GM12878 (cell line): ENCODE measurements at regions not wholly inside any gene's neighbourhood (a gene's known extent, or its start where the extent isn't known, plus 50 kb on each side); places are given as distances from the start of the nearest gene placed in this dataset.

Experiments
- ATAC-seq: fragments of 200-7000 bp; cut with Tn5 transposase; 3 replicates; pipeline ENCODE4 v1.9.1; 2020; ENCODE audit warnings: mild to moderate bottlenecking, moderate library complexity
- BruUV-seq: library from RNA; stranded (reverse); fragments of 400-500 nt; replicated peaks from 2 replicates; lab custom pipeline; 2021; lab: Mats Ljungman, UMichigan
- CTCF ChIA-PET: fragments of 300-600 bp; sonication (Branson Sonifier 250); formaldehyde crosslinking; extraction: SDS; loops from one replicate; lab custom pipeline; 2021; ENCODE audit warnings: inconsistent platforms; lab: Yijun Ruan, JAX
- POLR2A ChIA-PET: fragments of 350-600 bp; formaldehyde crosslinking; extraction: SDS; loops from one replicate; lab custom pipeline; 2021; ENCODE audit warnings: inconsistent platforms; lab: Charles Lee
- RAD21 ChIA-PET: fragments of 300-600 bp; sonication (Branson Sonifier 250); formaldehyde crosslinking; loops from one replicate; lab custom pipeline; 2023; ENCODE audit warnings: antibody characterized with exemption; ENCODE audit not compliant: unreplicated experiment; lab: Charles Lee
- SMC1A ChIA-PET: fragments of 300-600 bp; sonication (Branson Sonifier 250); formaldehyde crosslinking; loops from one replicate; lab custom pipeline; 2023; ENCODE audit not compliant: unreplicated experiment, uncharacterized antibody; lab: Charles Lee
- DNase-seq: peaks from one replicate; pipeline ENCODE4 v3.0.0-alpha.2; 2011; ENCODE audit warnings: low read depth, low spot score
- FAIRE-seq: peaks from 3 replicates; lab custom pipeline; 2011; peaks lifted over from hg19 to GRCh38; lab: Jason Lieb, UNC
- H2AFZ ChIP-seq: 2 replicates; pipeline ENCODE4 v1.6.0; 2011; ENCODE audit warnings: low read depth, low read length, control low read depth; ENCODE audit not compliant: control insufficient read depth
- H3K27ac ChIP-seq: 2 replicates; pipeline ENCODE4 v1.5.1; 2011; ENCODE audit warnings: control low read depth; ENCODE audit not compliant: control insufficient read depth, insufficient read depth
- H3K27me3 ChIP-seq, 2 experiments: replicated peaks in 1 of 2; 2 replicates each; pipeline versions ENCODE4 v1.6.0 to v1.6.1; 2011; ENCODE audit warnings: low read length in 1 of 2; ENCODE audit not compliant: control insufficient read depth in 2 of 2, insufficient read depth in 2 of 2
- H3K36me3 ChIP-seq, 2 experiments: 2 replicates each; pipeline ENCODE4 v1.5.1; 2011; ENCODE audit warnings: low read length in 1 of 2; ENCODE audit not compliant: control insufficient read depth in 2 of 2, insufficient read depth in 2 of 2
- H3K4me1 ChIP-seq: 2 replicates; pipeline ENCODE4 v1.6.1; 2011; ENCODE audit warnings: mild to moderate bottlenecking, low read length, moderate library complexity, mixed read lengths; ENCODE audit not compliant: control insufficient read depth, insufficient read depth
- H3K4me2 ChIP-seq: 2 replicates; pipeline ENCODE4 v1.6.0; 2011; ENCODE audit warnings: control low read depth; ENCODE audit not compliant: control insufficient read depth, insufficient read depth
- H3K4me3 ChIP-seq: fragments of 200-600 bp; sonication (generic); 2 replicates; pipeline ENCODE4 v1.5.1; 2016
- H3K79me2 ChIP-seq: 2 replicates; pipeline ENCODE4 v1.6.0; 2011; ENCODE audit warnings: low read length; ENCODE audit not compliant: control insufficient read depth, insufficient read depth
- H3K9ac ChIP-seq: 2 replicates; pipeline ENCODE4 v1.8.0; 2011; ENCODE audit warnings: low read length, control low read depth, mixed read lengths; ENCODE audit not compliant: control insufficient read depth, insufficient read depth
- H3K9me3 ChIP-seq: replicated peaks from 3 replicates; pipeline ENCODE4 v1.5.1; 2011; ENCODE audit warnings: mild to moderate bottlenecking, low read length; ENCODE audit not compliant: control insufficient read depth, insufficient read depth
- H4K20me1 ChIP-seq: 2 replicates; pipeline ENCODE4 v1.6.0; 2011; ENCODE audit not compliant: control insufficient read depth, insufficient read depth
- CEBPB ChIP-seq, 2 experiments: fragments of 150-350 bp in 1 of 2; IDR thresholded peaks; 2 replicates each; pipeline ENCODE4 v1.6.1; 2012 to 2014; ENCODE audit warnings: low read depth in 2 of 2, low read length in 2 of 2, borderline replicate concordance in 1 of 2, inconsistent platforms in 1 of 2
- FOXM1 ChIP-seq: IDR thresholded peaks from 2 replicates; pipeline ENCODE4 v1.6.1; 2012; ENCODE audit warnings: low read depth, mild to moderate bottlenecking, inconsistent platforms, low read length, moderate library complexity
- KAT2A ChIP-seq: conservative IDR thresholded peaks from 2 replicates; pipeline ENCODE4 v1.6.1; 2011; ENCODE audit warnings: low read depth, low read length; ENCODE audit not compliant: control insufficient read depth
- KDM1A ChIP-seq: fragments of 200-600 bp; sonication (generic); IDR thresholded peaks from 2 replicates; pipeline ENCODE4 v1.6.1; 2016; ENCODE audit warnings: borderline replicate concordance
- MTA3 ChIP-seq: IDR thresholded peaks from 2 replicates; pipeline ENCODE4 v1.6.1; 2012; ENCODE audit warnings: low read length, inconsistent platforms, borderline replicate concordance
- PAX5 ChIP-seq: IDR thresholded peaks from 2 replicates; pipeline ENCODE4 v1.6.1; 2011; ENCODE audit warnings: low read depth, low read length, borderline replicate concordance
- PAX8 ChIP-seq: fragments of 450-650 bp; IDR thresholded peaks from 2 replicates; pipeline ENCODE4 v1.6.1; 2017; ENCODE audit warnings: mild to moderate bottlenecking, moderate library complexity
- POLR2AphosphoS2 ChIP-seq: IDR thresholded peaks from 2 replicates; pipeline ENCODE4 v1.6.1; 2011; ENCODE audit warnings: low read depth, mild to moderate bottlenecking, low read length, improper control_type of control experiment, moderate library complexity
- RAD21 ChIP-seq: IDR thresholded peaks from 2 replicates; pipeline ENCODE4 v1.6.1; 2011; ENCODE audit warnings: mild to moderate bottlenecking, low read depth, low read length, moderate library complexity; ENCODE audit not compliant: insufficient read depth
- RBBP5 ChIP-seq: fragments of 200-600 bp; sonication (generic); conservative IDR thresholded peaks from 2 replicates; pipeline ENCODE4 v1.6.1; 2016
- RUNX3 ChIP-seq: IDR thresholded peaks from 2 replicates; pipeline ENCODE4 v1.6.1; 2012; ENCODE audit warnings: low read length, inconsistent platforms
- SRF ChIP-seq, 2 experiments: IDR thresholded peaks; 2 replicates each; pipeline ENCODE4 v1.6.1; 2011; ENCODE audit warnings: low read depth in 2 of 2, low read length in 2 of 2, mild to moderate bottlenecking in 1 of 2, moderate library complexity in 1 of 2
- STAT1 ChIP-seq: fragments of 450-650 bp; conservative IDR thresholded peaks from 2 replicates; pipeline ENCODE4 v1.6.1; 2014; ENCODE audit warnings: antibody characterized with exemption, mild to moderate bottlenecking
- YBX1 ChIP-seq: fragments of 450-650 bp; IDR thresholded peaks from 2 replicates; pipeline ENCODE4 v1.6.1; 2016; ENCODE audit warnings: antibody characterized with exemption
- ZNF384 ChIP-seq: IDR thresholded peaks from 2 replicates; pipeline ENCODE4 v1.6.1; 2012; ENCODE audit warnings: low read depth, mild to moderate bottlenecking, low read length, improper control_type of control experiment, borderline replicate concordance
- WGBS: methylation state at CpG from one replicate; pipeline ENCODE4 v1.1.6; 2016; ENCODE audit warnings: low lambda C conversion rate; ENCODE audit not compliant: insufficient replicate concordance, insufficient coverage; ENCODE audit errors: missing lambda C conversion rate; 5-methylcytosine and 5-hydroxymethylcytosine counted together
- in situ Hi-C: fragments of 300-500 bp; cut with MboI; formaldehyde crosslinking; loops from 9 replicates; pipeline ENCODE4 v1.14.3; 2018; ENCODE audit warnings: mixed read lengths
- intact Hi-C: fragments of 100-400 bp; cut with micrococcal nuclease; formaldehyde crosslinking; loops from one replicate; pipeline ENCODE4 v1.14.2; 2022; ENCODE audit not compliant: unreplicated experiment
- TF ChIP-seq, protein P1 (sequence below): fragments of 450-650 bp; IDR thresholded peaks from 2 replicates; pipeline ENCODE4 v1.6.1; 2014; ENCODE audit warnings: mild to moderate bottlenecking
- TF ChIP-seq, protein P2 (sequence below): fragments of 450-650 bp; IDR thresholded peaks from 2 replicates; pipeline ENCODE4 v1.6.1; 2017; ENCODE audit warnings: mild to moderate bottlenecking
- TF ChIP-seq, protein P3 (sequence below): fragments of 450-650 bp; IDR thresholded peaks from 2 replicates; pipeline ENCODE4 v1.6.1; 2016; ENCODE audit warnings: mild to moderate bottlenecking, moderate library complexity, borderline replicate concordance
- TF ChIP-seq, protein P4 (sequence below): fragments of 450-650 bp; IDR thresholded peaks from 2 replicates; pipeline ENCODE4 v1.6.1; 2017; ENCODE audit warnings: borderline replicate concordance

DNA sequence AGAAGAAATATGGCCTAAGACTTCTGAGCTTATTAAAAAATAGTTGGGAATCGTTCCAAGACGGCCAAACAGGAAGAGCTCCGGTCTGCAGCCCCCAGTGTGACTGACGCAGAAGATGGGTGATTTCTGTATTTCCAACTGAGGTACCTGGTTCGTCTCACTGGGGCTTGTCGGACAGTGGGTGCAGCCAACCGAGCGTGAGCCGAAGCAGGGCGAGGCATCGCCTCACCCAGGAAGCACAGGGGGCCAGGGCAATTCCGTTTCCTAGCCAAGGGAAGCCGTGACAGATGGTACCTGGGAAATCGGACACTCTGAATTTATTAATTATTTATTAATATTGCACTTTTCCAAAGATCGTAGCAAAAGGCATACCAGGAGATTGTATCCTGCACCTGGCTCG lies 857.8 kb downstream of the C12orf50 start:
- Histone ChIP-seq H3K9me3 (no peaks in the 10 kb centered on the region; the same call in 2 of the 3 replicates), H3K27ac (no peak overlapping the region), H2AFZ (no peak overlapping the region), H3K4me2 (no peak overlapping the region), H3K4me3 (no peak overlapping the region), H4K20me1 (no peaks in the 10 kb centered on the region), H3K27me3 (no peaks in the 10 kb centered on the region), H3K36me3 (no peaks in the 10 kb centered on the region), H3K9ac (no peak overlapping the region), H3K4me1 (no peaks in the 10 kb centered on the region), H3K79me2 (no peaks in the 10 kb centered on the region)
- RAD21 ChIA-PET: no interaction called here
- WGBS: 32% methylated on average over 15 of the region's 16 CpGs
- intact Hi-C loops (no loop called here), in situ Hi-C loops (no loop called here)
- SMC1A ChIA-PET: interaction anchor here (1.3 kb wide), 1 partner anchor 21 kb away, joined by 3 read pairs; no protein-coding TSS in a partner anchor
- BruUV-seq: no TSS peak
- CTCF ChIA-PET: no interaction called here
- FAIRE-seq (no peak), DNase-seq (no peak), ATAC-seq (no peak)
- POLR2A ChIA-PET: no interaction called here
- TF ChIP-seq PAX5 (no peak), RAD21 (no peak), MTA3 (no peak), POLR2AphosphoS2 (no peak), ZNF384 (no peak), YBX1 (no peak), RBBP5 (no peak), CEBPB (IDR thresholded peaks at IDR 0.05; ENCODE audit: borderline replicate concordance in 1 of 2, low read depth in 2 of 2, low read length in 2 of 2) (no peak), FOXM1 (no peak), STAT1 (no peak), KAT2A (no peak), RUNX3 (no peak), SRF (IDR thresholded peaks at IDR 0.05; ENCODE audit: low read depth in 2 of 2, low read length in 2 of 2) (no peak), KDM1A (no peak), PAX8 (no peak)
- TF ChIP-seq, protein P1, sequence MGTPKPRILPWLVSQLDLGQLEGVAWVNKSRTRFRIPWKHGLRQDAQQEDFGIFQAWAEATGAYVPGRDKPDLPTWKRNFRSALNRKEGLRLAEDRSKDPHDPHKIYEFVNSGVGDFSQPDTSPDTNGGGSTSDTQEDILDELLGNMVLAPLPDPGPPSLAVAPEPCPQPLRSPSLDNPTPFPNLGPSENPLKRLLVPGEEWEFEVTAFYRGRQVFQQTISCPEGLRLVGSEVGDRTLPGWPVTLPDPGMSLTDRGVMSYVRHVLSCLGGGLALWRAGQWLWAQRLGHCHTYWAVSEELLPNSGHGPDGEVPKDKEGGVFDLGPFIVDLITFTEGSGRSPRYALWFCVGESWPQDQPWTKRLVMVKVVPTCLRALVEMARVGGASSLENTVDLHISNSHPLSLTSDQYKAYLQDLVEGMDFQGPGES: no peak
- TF ChIP-seq, protein P2, sequence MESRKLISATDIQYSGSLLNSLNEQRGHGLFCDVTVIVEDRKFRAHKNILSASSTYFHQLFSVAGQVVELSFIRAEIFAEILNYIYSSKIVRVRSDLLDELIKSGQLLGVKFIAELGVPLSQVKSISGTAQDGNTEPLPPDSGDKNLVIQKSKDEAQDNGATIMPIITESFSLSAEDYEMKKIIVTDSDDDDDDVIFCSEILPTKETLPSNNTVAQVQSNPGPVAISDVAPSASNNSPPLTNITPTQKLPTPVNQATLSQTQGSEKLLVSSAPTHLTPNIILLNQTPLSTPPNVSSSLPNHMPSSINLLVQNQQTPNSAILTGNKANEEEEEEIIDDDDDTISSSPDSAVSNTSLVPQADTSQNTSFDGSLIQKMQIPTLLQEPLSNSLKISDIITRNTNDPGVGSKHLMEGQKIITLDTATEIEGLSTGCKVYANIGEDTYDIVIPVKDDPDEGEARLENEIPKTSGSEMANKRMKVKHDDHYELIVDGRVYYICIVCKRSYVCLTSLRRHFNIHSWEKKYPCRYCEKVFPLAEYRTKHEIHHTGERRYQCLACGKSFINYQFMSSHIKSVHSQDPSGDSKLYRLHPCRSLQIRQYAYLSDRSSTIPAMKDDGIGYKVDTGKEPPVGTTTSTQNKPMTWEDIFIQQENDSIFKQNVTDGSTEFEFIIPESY: no peak
- TF ChIP-seq, protein P3, sequence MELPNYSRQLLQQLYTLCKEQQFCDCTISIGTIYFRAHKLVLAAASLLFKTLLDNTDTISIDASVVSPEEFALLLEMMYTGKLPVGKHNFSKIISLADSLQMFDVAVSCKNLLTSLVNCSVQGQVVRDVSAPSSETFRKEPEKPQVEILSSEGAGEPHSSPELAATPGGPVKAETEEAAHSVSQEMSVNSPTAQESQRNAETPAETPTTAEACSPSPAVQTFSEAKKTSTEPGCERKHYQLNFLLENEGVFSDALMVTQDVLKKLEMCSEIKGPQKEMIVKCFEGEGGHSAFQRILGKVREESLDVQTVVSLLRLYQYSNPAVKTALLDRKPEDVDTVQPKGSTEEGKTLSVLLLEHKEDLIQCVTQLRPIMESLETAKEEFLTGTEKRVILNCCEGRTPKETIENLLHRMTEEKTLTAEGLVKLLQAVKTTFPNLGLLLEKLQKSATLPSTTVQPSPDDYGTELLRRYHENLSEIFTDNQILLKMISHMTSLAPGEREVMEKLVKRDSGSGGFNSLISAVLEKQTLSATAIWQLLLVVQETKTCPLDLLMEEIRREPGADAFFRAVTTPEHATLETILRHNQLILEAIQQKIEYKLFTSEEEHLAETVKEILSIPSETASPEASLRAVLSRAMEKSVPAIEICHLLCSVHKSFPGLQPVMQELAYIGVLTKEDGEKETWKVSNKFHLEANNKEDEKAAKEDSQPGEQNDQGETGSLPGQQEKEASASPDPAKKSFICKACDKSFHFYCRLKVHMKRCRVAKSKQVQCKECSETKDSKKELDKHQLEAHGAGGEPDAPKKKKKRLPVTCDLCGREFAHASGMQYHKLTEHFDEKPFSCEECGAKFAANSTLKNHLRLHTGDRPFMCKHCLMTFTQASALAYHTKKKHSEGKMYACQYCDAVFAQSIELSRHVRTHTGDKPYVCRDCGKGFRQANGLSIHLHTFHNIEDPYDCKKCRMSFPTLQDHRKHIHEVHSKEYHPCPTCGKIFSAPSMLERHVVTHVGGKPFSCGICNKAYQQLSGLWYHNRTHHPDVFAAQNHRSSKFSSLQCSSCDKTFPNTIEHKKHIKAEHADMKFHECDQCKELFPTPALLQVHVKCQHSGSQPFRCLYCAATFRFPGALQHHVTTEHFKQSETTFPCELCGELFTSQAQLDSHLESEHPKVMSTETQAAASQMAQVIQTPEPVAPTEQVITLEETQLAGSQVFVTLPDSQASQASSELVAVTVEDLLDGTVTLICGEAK: no peak
- TF ChIP-seq, protein P4, sequence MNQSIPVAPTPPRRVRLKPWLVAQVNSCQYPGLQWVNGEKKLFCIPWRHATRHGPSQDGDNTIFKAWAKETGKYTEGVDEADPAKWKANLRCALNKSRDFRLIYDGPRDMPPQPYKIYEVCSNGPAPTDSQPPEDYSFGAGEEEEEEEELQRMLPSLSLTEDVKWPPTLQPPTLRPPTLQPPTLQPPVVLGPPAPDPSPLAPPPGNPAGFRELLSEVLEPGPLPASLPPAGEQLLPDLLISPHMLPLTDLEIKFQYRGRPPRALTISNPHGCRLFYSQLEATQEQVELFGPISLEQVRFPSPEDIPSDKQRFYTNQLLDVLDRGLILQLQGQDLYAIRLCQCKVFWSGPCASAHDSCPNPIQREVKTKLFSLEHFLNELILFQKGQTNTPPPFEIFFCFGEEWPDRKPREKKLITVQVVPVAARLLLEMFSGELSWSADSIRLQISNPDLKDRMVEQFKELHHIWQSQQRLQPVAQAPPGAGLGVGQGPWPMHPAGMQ: no peak
